ENCODE measurements at regions not wholly inside any gene's neighbourhood (a gene's known extent, or its start where the extent isn't known, plus 50 kb on each side); places are given as distances from the start of the nearest gene placed in this dataset.

- no peak overlapping the region for H3K9ac ChIP-seq (ENCODE audit: low read depth in 1 of 2, low read length in 2 of 2)
- no peak for DNase-seq (ENCODE audit: low spot score)
Measured at GRCh38 chr2:47309472-47309951, 59.6 kb upstream of the EPCAM start.

GRCh38 chr2:47307066-47307465 lies 62.0 kb upstream of the EPCAM start:
- H3K9me3 ChIP-seq (ENCODE audit: control insufficient read depth in 4 of 4, low read length in 3 of 4) = no peaks in the 10 kb centered on the region
- H3K36me3 ChIP-seq (ENCODE audit: control insufficient read depth in 4 of 4, insufficient read depth in 3 of 4, low read depth in 1 of 4, low read length in 3 of 4) = no peaks in the 10 kb centered on the region
- H3K4me3 ChIP-seq (ENCODE audit: low read depth in 1 of 3, low read length in 3 of 3) = no peak overlapping the region
- no peak overlapping the region for H3K9ac ChIP-seq (ENCODE audit: low read depth in 1 of 2, low read length in 2 of 2)
- no peaks in the 10 kb centered on the region for H3K27me3 ChIP-seq (ENCODE audit: control insufficient read depth in 4 of 4, insufficient read depth in 4 of 4, low read length in 3 of 4)
- no peaks in the 10 kb centered on the region for H3K4me1 ChIP-seq (ENCODE audit: control insufficient read depth in 4 of 4, insufficient read depth in 4 of 4, low read length in 3 of 4)
- no peak for DNase-seq (ENCODE audit: low spot score)
- no peak overlapping the region for H3K27ac ChIP-seq (ENCODE audit: low read depth in 1 of 2, low read length in 2 of 2)
- no peak for TF ChIP-seq FOXA2 (IDR thresholded peaks at IDR 0.05)
- TF ChIP-seq RAD21 (IDR thresholded peaks at IDR 0.05) = no peak
- TF ChIP-seq NR2F2 (IDR thresholded peaks at IDR 0.05) = no peak
- no peak for TF ChIP-seq MAX (IDR thresholded peaks at IDR 0.05)
- no peak for TF ChIP-seq HNF4G (IDR thresholded peaks at IDR 0.05)
- TF ChIP-seq ATF3 (IDR thresholded peaks at IDR 0.05) = no peak
- no peak for TF ChIP-seq CTCF (IDR thresholded peaks at IDR 0.05; ENCODE audit: low read depth, low read length, missing input control)
- no peak for TF ChIP-seq HNF4A (conservative IDR thresholded peaks at IDR 0.05)
- TF ChIP-seq YY1 (IDR thresholded peaks at IDR 0.05) = no peak
- TF ChIP-seq SP1 (IDR thresholded peaks at IDR 0.05) = no peak
- TF ChIP-seq EGR1 (IDR thresholded peaks at IDR 0.05; ENCODE audit: low read depth in 2 of 2) = no peak
- no peak for TF ChIP-seq ZBTB33 (IDR thresholded peaks at IDR 0.05)
- no peak for TF ChIP-seq FOXA1 (IDR thresholded peaks at IDR 0.05)
- no peak for TF ChIP-seq GABPA (IDR thresholded peaks at IDR 0.05 in 1 of 2, conservative IDR thresholded peaks at IDR 0.05 in 1 of 2)
- no peak for TF ChIP-seq RXRA (IDR thresholded peaks at IDR 0.05)
- TF ChIP-seq JUND (IDR thresholded peaks at IDR 0.05) = no peak
- no peak for TF ChIP-seq REST (IDR thresholded peaks at IDR 0.05)
- no peak for TF ChIP-seq TAF1 (conservative IDR thresholded peaks at IDR 0.05)

More at GRCh38 chr2:47309472-47309951, 59.6 kb upstream of the EPCAM start:
- no peak overlapping the region for H3K4me3 ChIP-seq (ENCODE audit: low read depth in 1 of 3, low read length in 3 of 3)
- H3K9me3 ChIP-seq (ENCODE audit: control insufficient read depth in 4 of 4, low read length in 3 of 4) = no peaks in the 10 kb centered on the region
- H3K36me3 ChIP-seq (ENCODE audit: control insufficient read depth in 4 of 4, insufficient read depth in 3 of 4, low read depth in 1 of 4, low read length in 3 of 4) = no peaks in the 10 kb centered on the region
- H3K4me1 ChIP-seq (ENCODE audit: control insufficient read depth in 4 of 4, insufficient read depth in 4 of 4, low read length in 3 of 4) = no peaks in the 10 kb centered on the region
- H3K27ac ChIP-seq (ENCODE audit: low read depth in 1 of 2, low read length in 2 of 2) = no peak overlapping the region
- no peaks in the 10 kb centered on the region for H3K27me3 ChIP-seq (ENCODE audit: control insufficient read depth in 4 of 4, insufficient read depth in 4 of 4, low read length in 3 of 4)
- TF ChIP-seq SP1 (IDR thresholded peaks at IDR 0.05) (no peak), YY1 (IDR thresholded peaks at IDR 0.05) (no peak), MAX (IDR thresholded peaks at IDR 0.05) (no peak), RAD21 (IDR thresholded peaks at IDR 0.05) (no peak), FOXA2 (IDR thresholded peaks at IDR 0.05) (no peak), GABPA (IDR thresholded peaks at IDR 0.05 in 1 of 2, conservative IDR thresholded peaks at IDR 0.05 in 1 of 2) (no peak), HNF4G (IDR thresholded peaks at IDR 0.05) (no peak), CTCF (IDR thresholded peaks at IDR 0.05; ENCODE audit: low read depth, low read length, missing input control) (no peak)
- 83% methylated on average over 5 of the region's 5 CpGs for WGBS
